T-helper 1 cell treated with Interleukin-12 subunit alpha and Interleukin-12 subunit beta and Interleukin-4 antibody, amounts not matched to agents 30 ng/mL and 1 ng/mL, for 36 hours (primary cell): ENCODE measurements at regions not wholly inside any gene's neighbourhood (a gene's known extent, or its start where the extent isn't known, plus 50 kb on each side); places are given as distances from the start of the nearest gene placed in this dataset.
"Not testable (repeated sequence)": the region's sequence is repeated elsewhere in the genome, so short reads cannot be mapped to it uniquely, and the experiment has no call there.

Experiments
- intact Hi-C: fragments of 100-400 bp; cut with micrococcal nuclease; formaldehyde crosslinking; loops from one replicate; pipeline ENCODE4 v1.15.1; 2024

DNA sequence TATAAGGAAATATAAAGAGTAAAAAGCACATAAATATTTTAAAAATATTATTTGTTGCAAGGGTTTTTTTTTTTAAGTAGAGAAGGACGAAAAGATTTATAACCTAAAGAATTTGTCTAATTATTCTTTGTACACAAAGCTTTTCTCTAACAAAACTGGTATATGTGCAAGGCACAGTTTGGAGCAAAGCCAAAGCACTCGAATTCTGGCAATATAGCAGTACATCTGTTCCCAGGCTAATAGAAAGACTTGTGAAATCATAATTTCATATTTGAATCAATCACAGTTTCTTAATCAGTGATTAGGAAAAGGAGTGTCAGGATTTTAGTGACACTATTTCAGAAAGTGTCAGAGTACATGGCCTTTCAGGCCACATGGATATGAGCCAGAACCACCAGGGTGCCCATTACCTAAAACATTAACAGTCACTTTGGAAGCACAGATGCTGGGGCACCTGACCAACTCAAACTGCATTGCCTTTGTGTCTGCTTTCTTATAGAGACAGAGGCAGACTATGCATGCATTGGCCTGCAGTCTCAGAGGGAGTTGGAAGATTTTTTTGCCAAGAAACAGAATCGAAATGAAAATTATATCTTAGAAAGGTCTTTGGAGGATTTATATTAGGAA lies 651.8 kb upstream of the SGO1 start:
- intact Hi-C loops: no loop called here

DNA sequence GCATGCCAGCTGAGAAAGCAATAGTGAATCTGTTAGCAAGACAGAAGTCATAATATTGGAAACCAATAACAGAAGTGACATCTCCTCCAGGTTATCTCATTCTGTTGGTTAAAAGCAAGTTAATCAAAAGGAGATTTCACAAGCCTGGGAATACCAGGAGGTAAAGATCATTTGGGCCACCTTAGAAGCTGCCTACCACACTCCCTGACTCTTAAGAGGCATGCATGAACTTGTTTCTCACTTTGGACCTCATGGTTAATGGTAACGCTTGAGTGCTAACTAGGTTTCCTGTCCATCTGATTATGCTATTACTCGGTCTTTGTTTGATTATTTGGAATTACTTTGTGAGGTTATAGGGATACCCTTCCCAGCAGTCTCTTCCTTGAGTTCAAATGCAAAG lies 650.8 kb upstream of the SGO1 start:
- intact Hi-C loops: no loop called here

- intact Hi-C loops: no loop called here
Observed at GRCh38 chr3:20832963-20833362, 647.0 kb upstream of the SGO1 start.

DNA sequence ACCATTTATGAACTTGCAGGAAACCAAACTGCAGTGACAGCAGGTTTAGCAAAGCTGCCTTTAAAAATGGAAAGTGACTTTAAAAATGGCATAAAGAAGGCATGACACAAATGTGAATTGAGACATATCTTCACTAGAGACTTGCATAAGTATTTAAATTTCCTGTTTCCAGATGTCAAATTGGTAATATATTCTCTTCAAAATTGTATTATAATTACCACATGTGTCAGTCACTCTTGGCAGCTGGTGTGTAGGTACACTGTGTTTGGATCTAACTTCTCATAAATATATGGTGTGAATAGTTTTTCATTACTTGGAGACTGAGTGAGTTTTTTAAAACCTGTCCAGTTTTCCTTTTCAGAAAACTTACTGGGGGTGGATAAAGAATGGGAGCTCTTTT lies 636.2 kb upstream of the SGO1 start:
- intact Hi-C loops: no loop called here

DNA sequence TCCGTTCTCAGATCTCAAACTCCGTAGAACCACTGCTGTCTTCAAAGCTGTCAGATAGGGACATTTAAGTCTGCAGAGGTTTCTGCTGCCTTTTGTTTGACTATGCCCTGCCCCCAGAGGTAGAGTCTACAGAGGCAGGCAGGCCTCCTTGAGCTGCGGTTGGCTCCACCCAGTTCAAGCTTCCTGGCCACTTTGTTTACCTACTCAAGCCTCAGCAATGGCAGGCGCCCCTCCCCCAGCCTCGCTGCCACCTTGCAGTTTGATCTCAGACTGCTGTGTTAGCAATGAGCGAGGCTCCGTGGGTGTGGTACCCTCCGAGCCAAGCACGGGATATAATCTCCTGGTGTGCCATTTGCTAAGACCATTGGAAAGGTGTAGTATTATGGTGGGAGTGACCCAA lies 634.9 kb upstream of the SGO1 start:
- intact Hi-C loops: not testable (repeated sequence)

DNA sequence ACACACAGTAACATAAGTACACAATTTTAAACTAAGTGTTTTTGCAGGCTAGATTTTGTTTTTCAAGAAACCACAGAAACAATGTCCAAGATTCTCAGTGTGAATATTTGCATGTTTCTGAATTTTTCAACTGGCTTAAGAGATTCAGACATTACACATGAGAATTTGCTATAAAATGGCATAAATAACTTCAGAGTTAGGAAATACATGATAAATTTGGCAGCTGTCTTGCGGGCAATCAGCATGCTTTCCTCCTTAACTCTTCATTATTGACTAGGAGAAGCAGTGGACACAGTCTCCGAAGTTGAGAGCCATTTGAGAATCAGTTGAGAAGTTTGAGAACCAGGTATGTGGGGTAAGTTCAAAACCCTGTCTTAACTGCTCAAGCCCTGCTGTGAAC lies 625.6 kb upstream of the SGO1 start:
- intact Hi-C loops: no loop called here

DNA sequence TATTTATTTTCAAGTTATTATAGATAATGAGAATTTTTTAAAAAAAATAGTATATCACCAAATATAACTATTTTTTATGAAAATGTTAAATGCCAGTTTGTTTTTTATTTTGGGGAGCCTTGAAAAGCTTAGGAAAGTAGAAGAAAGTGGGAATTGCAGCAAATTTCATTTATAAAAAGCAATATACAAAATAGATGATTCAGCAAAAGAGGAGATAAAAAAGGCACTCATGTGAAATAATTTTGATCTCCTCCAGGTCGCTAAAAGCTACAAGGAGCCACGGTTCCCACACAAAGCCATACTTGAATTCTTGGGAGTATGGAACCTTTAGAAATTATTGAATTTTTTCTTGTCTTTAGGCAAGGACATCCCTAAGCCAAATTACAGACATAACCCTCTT lies 625.0 kb upstream of the SGO1 start:
- intact Hi-C loops: no loop called here

DNA sequence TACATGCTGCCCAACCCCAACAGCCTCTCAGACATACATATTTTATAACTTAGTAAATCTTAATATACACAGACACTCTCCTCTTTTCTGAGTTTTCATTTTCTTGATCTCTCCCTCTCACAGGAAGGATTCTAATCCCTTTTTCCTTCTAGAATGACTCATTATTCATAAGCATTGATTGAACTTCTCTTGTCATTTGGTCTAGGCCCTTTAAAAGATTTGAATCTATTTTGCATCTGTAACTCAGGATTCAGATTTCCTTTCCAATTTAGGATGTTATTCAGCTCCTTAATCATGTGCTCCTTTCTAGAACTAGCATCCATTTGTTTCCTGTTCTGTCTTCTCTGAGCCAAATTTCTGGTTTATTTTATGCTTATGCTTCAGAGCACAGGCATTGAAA lies 624.5 kb upstream of the SGO1 start:
- intact Hi-C loops: no loop called here

GRCh38 chr3:20809356-20809755 lies 623.4 kb upstream of the SGO1 start:
- intact Hi-C loops: no loop called here

DNA sequence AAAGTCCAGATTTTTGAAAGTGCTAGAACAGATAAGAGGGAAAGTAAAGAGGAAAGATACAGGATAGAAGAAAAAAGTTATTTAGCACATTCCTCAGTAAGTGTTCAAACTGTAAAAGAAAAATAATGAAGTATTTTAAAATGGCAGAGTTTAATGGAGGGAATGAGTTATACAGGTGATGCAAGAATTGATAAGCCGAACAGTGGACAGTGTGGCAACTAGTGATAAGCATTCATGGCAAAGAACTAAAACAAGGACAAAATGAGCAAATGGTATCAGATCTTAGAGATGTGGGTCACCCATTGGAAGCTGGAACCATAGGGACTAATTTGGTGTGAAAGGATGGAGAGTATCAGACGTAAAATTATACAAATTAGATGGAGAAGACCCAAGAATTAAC lies 622.9 kb upstream of the SGO1 start:
- intact Hi-C loops: no loop called here

DNA sequence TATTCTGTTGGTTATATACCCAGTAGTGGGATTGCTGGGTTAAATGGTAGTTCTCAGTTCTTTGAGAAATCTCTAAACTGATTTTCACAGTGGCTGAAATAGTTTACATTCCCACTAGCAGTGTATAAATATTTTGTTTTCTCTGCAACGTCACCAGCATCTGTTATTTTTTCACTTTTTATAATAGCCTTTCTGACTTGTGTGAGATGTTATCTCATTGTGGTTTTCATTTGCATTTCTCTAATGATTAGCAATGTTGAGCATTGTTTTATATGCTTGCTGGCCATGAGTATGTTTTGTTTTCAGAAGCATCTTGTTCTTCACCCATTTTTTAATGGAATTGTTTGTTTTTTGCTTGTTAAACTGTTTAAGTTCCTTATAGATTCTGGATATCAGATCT lies 612.7 kb upstream of the SGO1 start:
- intact Hi-C loops: no loop called here

- intact Hi-C loops: no loop called here
Observed at GRCh38 chr3:20787005-20787404, 601.0 kb upstream of the SGO1 start.

DNA sequence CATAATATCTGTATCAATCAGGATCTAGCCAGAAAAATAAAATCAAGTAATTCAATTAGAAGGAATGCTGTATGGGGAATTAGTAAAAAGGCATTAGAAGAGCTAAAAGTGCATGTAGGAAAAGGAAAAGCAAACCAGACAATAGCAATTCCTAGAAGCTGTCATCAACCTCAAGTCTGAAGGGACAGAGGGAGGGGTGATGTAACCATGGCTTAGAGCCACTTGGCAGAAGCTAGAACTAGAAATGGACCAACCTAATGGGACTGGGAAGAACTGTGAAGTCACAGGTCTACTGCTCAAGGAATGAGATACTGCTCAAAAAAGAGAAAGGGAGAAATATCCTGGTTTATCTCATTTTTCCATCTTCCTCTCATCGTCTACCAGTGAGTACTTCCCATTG lies 590.7 kb upstream of the SGO1 start:
- intact Hi-C loops: no loop called here

DNA sequence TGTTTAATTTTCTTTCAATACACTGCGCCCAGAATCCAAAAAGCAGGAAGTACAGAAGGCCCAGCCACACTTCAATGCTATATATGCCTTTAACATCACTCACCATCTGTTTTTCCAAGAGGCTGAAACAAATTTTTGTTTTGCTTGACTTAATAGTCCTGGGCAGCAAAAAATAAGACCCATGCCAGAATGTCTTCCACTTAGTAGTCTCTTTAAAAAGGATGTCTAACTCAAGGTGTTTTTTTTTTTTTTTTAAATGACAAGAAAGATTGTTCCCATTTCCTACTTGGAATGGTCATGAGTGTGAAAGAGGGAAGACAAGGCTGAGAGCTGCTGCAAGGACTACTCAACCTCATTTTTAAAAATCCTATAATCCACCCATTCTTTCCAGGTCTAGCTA lies 590.3 kb upstream of the SGO1 start:
- intact Hi-C loops: no loop called here

GRCh38 chr3:20773320-20773984 lies 587.4 kb upstream of the SGO1 start:
- intact Hi-C loops: no loop called here

DNA sequence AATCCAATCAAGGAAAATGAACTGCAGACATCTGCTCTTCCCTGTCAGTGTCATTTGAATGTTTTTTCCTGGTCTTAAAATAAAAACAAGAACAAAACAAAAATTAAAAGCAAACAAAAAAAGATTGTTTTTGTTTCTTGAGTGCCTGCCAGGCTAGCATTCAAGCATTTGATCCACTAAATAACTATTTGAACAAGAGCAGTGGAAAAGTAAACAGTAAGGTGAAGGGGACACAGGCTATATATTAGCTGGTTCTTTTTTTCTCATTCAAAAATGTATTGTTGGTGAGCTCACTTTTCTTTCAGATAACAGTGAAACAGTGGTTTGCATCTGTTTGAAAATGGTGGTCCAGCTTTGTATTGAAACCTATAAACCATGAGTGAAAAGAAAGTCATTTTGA lies 586.9 kb upstream of the SGO1 start:
- intact Hi-C loops: no loop called here

- intact Hi-C loops: no loop called here
Observed at GRCh38 chr3:20769430-20769829, 583.4 kb upstream of the SGO1 start.

DNA sequence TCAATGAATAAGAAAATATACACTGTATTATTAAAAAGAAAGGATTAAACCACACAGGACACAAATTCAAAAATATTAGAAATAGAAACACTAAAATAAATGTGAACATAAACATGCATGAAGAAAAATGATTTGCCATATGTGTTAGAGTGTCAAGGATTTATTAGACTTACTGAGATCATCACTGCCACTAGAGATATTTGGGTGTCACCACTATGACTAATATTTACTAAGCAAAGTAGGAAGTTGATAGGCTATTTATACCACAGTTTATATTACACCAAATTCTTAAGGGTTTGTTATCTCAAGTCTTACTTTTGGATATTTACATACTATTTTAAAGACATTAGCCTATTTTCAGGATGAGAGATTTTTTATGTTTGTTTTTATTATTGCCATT lies 575.0 kb upstream of the SGO1 start:
- intact Hi-C loops: no loop called here

DNA sequence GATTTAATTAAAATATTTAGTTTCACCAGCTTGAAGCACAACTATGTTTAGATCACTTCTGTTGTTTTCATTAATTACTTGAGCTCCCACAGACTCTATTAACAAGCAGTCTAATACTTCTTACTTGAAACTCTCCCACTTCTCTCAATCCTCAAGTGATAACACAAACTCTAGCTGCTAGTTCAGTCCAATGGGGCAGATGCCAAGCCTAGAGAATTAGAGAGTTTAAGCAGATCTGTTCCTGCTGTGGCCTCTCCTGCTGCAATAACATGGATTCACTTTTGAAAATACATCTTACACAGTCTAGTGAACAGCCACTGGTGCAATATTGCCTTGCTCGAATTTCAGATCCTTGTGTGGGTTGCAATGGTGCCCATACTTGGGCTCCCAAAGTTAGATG lies 566.4 kb upstream of the SGO1 start:
- intact Hi-C loops: no loop called here

DNA sequence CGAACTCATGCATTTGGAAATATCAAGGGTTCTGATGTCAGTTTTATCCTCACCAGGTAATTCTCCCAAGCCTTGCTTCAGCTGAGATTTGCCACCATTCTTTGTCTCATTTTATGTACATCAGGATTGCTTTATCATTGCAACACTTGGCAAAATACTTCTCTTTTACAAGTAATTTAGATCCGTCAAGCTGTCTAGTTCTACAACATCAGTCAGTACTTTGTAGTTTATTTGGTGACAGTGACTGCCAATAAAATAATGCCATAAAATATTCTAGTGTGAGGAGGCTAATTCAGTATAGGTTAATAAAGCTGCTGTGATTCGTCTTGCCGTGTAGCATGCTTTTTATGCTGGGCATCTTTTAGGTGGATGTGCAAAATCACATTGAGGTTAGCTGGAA lies 565.3 kb upstream of the SGO1 start:
- intact Hi-C loops: no loop called here

DNA sequence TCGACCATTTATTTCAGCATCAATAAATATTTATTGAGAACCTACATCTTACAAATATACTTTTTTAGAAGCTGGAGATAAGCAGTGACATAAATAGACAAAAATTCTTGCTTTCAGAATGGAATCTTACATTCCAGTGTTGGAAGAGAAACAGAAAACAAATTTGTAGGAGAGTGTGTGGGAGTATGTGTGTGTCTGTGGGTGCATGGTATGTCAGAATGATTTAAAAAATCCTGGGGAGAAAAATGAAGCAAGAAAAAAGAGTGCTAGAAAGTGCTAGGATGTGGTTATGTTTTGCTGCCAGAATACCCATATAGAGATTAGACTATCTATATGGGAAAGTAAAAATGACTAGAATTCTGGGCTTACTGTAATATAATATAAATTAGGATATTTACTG lies 561.7 kb upstream of the SGO1 start:
- intact Hi-C loops: no loop called here

DNA sequence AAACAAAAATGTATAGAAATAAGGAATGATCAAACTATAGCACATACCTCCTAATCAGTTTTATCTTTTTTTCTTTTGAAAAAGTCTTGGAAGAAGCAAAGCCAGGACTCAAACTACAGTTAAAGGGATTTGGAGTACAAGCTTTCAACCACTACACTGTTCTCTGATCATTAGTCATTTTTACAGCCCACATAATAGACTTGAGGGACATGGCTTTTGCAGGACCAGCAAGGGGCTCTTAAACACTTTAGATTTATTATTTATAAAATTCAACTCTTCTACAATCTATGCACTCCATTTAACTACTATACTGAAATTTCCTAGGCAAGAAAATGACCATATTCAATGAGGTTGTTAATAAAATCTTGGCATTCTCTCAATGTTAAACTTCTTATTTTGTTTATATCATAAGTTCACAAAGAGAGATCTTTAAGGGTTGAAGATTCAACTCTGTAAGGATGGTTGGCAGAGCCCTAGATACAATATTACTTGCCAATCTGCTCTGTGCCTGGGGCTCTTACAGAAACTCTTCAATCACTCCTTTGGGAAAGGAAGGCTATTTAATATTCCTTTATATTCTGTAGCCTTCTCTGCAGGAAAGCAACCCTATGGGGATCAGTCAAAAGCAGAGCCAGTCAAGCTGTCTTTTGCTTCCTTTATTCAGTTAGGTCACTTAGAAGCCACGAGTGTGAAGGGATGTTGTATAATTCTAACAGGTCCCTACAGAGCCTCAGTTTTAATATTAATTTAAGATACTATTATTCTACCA lies 557.7 kb upstream of the SGO1 start:
- intact Hi-C loops: no loop called here
